ENCODE measurements at regions not wholly inside any gene's neighbourhood (a gene's known extent, or its start where the extent isn't known, plus 50 kb on each side); places are given as distances from the start of the nearest gene placed in this dataset.
"Not testable (repeated sequence)": the region's sequence is repeated elsewhere in the genome, so short reads cannot be mapped to it uniquely, and the experiment has no call there.

DNA sequence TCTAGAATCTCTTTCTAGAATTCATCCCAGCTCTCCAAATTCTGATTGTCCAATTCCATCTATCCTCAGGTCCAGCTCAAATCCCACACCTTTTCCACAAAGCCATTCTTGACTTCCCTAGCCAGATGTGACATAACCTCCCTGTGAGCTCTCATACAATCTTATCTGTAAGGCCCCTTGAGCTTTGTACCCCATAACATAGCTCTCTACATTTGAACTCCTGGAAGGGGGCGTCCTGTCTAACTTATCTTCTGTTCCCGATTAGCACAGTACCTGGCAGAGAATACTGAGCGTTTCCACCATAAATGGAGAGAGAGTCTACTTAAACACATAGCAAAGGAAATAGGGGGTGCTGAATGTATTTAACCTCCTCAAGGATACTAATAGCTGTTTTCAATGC, 251.6 kb upstream of the RGMB start:
- no peak for DNase-seq

- DNase-seq: no peak
Observed at GRCh38 chr5:98524773-98525172, 248.7 kb upstream of the RGMB start.

DNA sequence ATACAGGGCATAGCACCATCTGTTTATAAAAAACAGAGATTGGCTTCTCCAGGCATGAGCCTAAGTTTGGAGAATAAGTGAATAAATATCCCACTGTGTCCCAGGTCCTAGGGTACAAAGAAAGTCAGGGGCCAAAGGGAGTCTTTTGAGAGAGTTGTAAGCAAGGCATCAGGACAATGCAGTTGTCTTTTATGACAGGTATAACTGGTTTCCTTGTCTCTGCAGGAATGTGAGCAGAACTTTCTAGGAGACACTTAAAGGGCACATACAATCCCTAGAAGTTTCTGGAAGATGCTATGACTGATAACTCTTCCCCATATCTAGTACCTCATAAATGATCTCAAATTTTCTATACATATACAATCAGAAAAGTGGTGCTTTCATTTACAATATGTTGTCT, 245.6 kb upstream of the RGMB start:
- no peak for DNase-seq

DNA sequence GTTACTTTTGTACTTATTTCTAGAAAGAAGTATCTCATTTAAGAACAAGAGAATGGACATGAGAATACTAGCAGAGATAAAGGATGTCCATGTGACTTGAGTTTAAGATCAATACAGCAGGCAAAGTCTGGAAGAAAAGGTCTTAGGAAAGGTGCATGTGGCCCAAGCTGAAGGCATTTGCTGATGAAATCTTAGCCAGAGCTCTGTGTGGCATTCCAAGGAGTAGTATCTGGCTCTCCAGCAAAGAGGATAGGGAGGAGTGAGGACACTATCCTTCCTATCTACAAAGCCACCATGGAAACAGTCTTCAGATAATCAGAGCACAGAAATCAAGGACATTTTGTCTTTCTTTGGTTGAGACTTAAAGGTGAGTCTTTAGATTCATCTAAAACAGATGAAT, 244.1 kb upstream of the RGMB start:
- DNase-seq: no peak

GRCh38 chr5:98530224-98530623, 243.2 kb upstream of the RGMB start:
- no peak for DNase-seq

- no peak for DNase-seq
Observed at GRCh38 chr5:98535901-98536300, 237.6 kb upstream of the RGMB start.

- no peak for DNase-seq
Observed at GRCh38 chr5:98540056-98540455, 233.4 kb upstream of the RGMB start.

DNA sequence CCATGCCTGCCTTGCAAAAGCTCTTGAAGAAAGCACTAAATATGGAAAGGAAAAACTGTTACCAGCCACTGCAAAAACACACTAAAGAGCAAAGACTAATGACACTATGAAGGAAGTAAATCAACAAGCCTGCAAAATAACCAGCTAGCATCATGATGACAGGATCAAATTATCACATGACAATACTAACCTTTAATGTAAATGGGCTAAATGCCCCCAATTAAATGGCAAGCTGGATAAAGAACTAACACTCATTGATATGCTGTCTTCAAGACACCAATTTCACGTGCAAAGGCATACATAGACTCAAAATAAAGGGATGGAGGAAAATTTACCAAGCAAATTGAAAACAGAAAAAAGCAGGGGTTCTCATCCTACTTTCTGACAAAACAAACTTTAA, 231.8 kb upstream of the RGMB start:
- DNase-seq: no peak

DNA sequence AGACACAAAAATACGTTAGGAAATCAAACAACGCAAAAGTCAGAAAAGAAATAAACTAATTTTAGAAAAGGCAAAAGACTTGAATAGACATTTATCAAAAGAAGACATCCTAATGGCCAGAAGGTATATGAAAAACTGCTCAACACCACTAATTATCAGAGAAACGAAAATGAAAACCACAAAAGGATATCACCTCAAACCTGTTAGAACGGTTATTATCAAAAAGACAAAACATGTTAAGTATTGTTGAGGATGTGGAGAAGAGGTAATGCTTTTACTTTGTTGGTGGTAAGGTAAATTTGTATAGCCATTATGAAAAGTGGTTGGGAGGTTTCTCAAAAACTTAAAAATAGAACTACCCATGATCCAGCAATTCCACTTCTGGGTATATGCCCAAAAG, 230.0 kb upstream of the RGMB start:
- no peak for DNase-seq

- not testable (repeated sequence) for DNase-seq
Observed at GRCh38 chr5:98546924-98547323, 226.5 kb upstream of the RGMB start.

- DNase-seq: no peak
Observed at GRCh38 chr5:98556712-98557111, 216.8 kb upstream of the RGMB start.

- DNase-seq: no peak
Observed at GRCh38 chr5:98557916-98558315, 215.5 kb upstream of the RGMB start.

GRCh38 chr5:98563885-98564653, 209.4 kb upstream of the RGMB start:
- DNase-seq: no peak

GRCh38 chr5:98564836-98565235, 208.6 kb upstream of the RGMB start:
- no peak for DNase-seq

GRCh38 chr5:98568336-98568735, 205.1 kb upstream of the RGMB start:
- DNase-seq: no peak

- DNase-seq: no peak
Observed at GRCh38 chr5:98569288-98569687, 204.2 kb upstream of the RGMB start.

DNA sequence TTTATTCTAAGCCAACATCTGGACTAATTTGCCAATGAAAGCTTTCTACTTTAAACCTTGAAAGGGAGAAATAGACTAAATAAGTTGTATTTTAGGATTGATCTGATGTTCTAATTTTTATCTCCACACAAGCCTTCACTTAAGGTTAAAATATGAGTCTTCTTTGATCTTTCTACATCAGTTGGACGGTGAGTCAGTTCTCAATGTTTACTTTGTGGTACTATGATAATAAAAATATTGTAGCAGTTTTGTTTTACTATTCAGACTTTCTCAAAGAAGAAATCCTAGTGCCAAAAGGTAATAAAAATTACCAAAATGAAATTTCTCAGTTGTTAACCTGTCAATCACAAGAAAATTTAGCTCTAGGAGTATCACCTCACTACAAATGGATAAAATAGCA, 203.5 kb upstream of the RGMB start:
- no peak for DNase-seq

DNA sequence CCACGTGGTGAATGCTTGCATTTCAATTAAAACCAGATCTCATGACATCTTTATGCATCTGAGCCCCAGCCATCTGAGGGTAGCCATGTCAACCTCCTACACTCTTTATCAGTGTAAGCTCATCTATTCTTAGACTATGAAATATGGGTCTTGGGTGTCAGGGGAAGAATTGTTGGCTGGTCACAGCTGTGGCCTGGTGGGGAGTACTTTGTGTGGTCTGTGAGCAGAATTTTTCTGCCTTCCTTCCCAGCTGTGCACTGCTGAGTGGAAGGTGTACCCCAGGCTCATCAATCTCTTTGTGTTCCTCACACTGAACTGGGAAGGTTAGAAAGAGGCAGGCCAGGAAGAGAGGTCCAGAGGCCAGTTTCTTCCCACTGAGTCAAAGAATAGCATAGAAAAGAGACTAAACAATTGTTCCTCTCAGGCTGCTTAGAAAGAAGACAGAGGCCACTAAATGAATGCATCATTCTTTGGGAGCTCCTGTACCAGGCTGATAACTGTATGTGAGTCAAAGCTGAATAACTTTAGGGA, 202.7 kb upstream of the RGMB start:
- no peak for DNase-seq

DNA sequence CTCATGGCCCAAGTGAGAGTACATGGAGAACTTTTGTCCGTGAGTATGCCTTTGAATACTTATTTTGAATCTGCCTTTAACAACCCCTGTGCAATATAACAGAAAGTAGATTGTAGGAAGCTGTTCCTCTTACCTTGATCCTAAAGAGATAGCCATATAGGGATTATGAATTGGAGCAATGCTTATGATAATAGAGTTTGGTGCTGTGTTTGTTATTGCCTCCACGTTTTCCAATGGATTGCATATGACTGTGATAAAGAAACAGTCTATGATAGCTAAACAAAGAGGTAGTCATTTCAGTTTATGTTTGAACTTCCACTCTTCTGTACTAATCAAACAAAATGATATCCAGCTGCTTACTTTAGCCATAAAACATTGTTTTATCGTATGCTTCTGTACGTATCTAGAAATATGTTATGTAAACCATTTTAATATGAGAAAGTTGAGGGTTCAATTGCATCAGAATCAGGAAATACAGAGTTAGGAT, 199.6 kb upstream of the RGMB start:
- DNase-seq: no peak

DNA sequence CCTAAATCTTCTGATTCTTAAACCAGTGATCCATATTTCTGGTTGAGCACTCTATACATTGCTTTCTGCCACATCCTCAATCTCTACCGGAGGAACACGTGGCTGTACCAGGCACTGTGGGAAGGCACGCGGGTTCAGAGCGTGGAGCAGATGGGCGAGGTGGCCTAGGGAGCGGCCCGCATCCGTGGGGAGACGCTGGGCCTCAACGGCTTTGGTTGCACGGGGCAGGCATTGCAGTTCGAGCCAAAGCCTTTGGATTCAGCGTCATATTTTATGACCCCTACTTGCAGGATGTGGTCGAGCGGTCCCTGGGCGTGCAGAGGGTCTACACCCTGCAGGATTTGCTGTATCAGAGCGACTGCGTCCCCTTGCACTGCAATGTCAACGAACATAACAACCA, 197.2 kb upstream of the RGMB start:
- no peak for DNase-seq

DNA sequence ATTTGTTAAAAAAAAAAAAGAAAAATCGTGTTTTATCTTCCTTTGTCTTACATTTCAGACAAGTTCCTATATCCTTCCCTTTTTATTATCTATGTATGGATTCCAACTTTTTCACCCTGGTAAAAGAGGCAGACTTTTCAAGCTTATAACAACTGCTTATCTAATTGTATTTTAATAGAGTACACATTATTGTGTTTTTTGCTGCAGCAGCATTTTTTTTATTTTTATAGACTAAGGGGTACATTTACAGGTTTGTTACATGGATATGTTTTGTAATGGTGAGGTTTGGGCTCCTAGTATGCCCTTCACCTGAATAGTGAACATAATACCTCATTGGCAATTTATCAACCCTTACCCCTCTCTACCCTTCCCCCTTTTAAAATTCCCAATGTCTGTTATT, 195.0 kb upstream of the RGMB start:
- no peak for DNase-seq

- DNase-seq: no peak
Observed at GRCh38 chr5:98581112-98581997, 192.1 kb upstream of the RGMB start.

DNA sequence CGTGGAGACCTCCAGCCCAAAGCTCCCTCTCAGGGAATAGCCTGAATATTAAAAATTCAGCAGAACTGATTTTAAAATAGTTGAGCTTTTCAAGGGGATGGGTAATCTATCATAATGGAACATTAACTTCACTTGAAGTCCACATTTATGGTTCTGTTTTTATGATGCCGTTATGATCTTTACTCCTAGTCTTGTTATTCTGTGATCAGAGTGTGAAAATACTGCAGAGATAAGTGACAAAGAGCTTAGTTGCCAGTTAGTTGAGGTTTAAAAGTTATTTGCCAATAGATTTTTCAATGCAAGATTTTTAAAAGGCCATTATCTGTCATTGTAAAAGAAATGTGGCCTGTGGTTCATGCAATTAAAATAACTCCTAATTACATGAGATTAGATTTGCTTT, 189.9 kb upstream of the RGMB start:
- no peak for DNase-seq
